HG03139 (cell line): ENCODE measurements at regions not wholly inside any gene's neighbourhood (a gene's known extent, or its start where the extent isn't known, plus 50 kb on each side); places are given as distances from the start of the nearest gene placed in this dataset.

Source experiments
- ATAC-seq: cut with Tn5 transposase; IDR thresholded peaks from one replicate; pipeline ENCODE4 v1.9.1; 2021; ENCODE audit not compliant: unreplicated experiment

GRCh38 chr2:236944561-236944960, 141.1 kb upstream of the COPS8 start:
- ATAC-seq, result no peak

- ATAC-seq, result no peak
These were observed 140.2 kb upstream of the COPS8 start for GRCh38 chr2:236945431-236946016.

DNA sequence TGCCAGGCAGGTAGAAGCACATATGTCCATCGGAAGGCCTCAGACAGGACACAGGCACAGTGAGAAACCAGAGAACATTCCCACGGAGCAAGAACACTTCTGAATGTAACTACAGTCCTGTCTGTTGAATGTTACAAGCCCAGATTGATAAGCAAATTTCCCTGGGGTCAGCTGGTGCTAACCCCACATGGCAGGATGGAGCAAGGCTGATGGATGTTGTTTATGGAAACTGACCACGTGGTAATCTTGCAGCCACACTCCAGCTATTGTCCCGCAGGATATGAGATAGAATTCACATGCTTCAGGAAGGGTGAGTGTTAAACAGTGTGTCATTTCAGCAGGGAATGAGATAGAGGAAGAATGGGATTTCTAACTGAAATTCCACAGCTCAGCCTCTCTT, 138.8 kb upstream of the COPS8 start:
- ATAC-seq, result no peak

DNA sequence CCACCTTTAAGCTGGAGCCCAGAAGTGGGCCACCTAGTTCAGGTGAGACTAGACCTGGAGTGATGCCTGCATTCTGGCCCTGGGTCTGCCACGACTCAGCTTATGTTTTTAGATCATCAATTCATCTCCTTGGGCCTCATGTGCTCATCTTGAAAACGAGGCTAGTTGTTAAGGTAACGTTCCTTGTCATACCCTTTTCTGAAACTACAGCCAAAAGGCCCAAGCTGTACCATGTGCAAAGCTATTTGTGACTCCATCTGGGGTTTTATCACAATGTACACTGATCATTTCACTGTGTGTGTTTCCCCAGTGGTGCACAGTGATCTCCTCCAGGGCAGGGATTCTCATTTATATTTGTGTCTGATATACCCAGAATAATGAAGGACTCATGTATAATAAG, 138.4 kb upstream of the COPS8 start:
- no peak for ATAC-seq

DNA sequence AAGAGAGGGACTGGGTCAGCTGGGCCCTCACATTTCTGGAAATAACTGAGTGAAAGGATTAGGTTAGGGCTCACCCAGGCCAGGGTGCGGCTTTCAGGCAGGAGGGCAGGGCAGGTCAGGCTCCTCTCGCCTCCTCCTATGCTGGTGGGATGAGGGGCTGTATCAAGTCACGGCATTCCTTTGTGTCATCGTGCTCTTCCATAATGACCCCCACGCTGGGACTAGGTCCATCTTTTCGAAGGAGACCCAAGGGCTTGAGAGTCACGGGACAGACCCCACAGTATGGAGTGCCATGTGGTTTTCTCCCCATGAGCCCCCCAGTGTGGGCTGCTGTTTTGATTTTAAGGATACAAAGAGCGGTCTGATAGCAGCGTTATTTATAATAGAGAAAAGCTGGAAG, 137.8 kb upstream of the COPS8 start:
- no peak for ATAC-seq

DNA sequence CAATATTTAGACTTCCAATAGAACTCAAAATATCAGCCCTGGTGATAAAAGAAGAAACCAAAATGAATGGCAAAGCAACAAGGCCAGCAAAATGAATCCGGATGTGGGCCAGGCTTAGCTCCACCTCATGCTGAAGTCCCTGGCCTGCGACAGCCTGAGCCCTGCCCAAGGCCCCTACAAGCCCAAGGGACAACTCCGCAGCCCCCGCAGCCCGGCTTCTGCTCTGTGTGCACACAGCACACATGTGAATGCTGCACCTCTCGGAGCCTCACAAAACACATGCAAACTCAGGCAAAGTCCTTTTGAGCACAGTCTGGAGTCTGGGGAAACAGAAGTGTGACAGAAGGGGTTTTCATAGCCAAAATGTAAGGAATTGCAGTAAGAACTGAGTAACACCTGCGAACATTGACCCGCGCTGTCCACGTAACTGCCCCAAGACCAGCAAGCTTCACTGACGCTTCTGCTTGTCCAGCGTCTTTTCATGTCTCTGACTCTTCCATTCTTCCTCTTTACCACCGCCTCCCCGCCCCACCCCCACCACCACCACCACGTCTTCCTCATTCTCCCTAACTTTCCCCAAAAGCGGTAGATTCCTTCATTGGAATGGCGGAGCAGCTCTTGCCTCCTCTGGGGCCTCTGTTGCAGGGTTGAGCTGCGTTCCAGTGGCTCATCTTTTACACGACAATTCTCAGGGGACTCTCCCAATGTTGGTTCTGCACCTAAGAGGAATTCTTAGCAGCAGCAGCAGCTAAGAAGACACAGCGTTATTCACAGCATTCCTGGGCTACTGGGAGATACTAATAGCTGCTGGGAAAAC, 136.4 kb upstream of the COPS8 start:
- ATAC-seq, result no peak

GRCh38 chr2:236951830-236952475, 133.7 kb upstream of the COPS8 start:
- no peak for ATAC-seq

DNA sequence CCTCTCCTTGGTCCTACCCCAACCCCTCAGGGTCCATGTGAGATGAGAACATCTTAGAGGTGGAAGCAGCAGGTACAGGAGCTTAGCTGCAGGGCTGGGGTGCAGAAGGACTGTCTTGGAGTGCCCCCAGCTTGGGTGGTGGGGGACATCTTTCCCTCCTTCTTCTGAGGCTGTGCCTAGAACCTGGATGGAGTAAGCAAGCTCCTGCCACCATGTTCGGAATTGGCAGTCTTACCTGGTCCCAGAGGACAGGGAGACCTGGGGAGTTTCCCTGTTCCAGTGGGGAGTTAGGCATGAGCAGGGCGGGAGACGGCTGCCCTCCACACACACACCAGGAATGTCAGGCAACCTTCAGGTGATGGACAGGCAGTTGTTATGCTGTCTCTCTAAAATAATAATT, 131.0 kb upstream of the COPS8 start:
- no peak for ATAC-seq

GRCh38 chr2:236955521-236956030, 130.1 kb upstream of the COPS8 start:
- no peak for ATAC-seq

GRCh38 chr2:236956031-236956618, 129.6 kb upstream of the COPS8 start:
- ATAC-seq, result no peak

DNA sequence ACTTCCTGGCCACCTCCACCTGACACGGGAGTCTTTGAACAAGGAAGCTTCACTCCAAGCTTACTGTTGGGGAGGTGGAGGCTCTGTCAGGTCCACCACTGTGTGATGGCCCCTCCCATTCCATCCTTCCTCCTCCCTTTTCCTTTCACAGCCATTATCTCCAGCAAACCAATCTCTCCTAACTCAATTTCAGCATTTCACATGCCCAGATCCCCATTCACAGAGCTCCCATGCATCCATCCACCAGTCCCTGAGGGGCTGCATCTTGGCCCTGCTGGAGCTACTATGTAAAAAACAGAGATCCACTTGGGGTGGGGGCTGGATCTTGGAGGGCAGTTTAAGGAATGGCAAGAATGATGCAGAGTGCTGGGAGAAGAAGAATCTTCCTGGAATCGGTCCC, 129.0 kb upstream of the COPS8 start:
- ATAC-seq, result no peak

- no peak for ATAC-seq
These were observed 126.7 kb upstream of the COPS8 start for GRCh38 chr2:236959036-236959435.

GRCh38 chr2:236959876-236960275, 125.8 kb upstream of the COPS8 start:
- no peak for ATAC-seq

- no peak for ATAC-seq
These were observed 125.2 kb upstream of the COPS8 start for GRCh38 chr2:236960531-236960930.

- no peak for ATAC-seq
These were observed 122.9 kb upstream of the COPS8 start for GRCh38 chr2:236962816-236963215.

GRCh38 chr2:236963631-236964182, 122.0 kb upstream of the COPS8 start:
- no peak for ATAC-seq

DNA sequence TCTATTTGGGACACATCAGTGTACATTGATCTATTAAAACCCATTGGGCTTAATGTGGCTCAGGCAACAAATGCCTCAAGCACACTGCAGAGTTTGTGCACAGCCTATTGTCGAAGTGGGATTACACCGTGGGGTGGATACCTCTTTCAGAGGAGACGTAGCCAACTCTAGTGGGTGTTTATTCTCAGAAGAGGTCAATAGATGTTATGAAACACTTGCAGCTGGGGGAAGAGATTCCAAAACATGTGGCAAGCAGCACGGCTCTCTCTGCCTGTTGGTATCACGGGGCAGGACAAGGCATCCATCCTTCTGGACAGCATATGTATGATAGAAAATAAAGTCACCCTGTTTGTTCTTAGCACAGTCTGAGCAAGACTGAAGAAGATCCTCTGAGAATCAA, 121.4 kb upstream of the COPS8 start:
- no peak for ATAC-seq

- no peak for ATAC-seq
These were observed 120.5 kb upstream of the COPS8 start for GRCh38 chr2:236965021-236965840.

DNA sequence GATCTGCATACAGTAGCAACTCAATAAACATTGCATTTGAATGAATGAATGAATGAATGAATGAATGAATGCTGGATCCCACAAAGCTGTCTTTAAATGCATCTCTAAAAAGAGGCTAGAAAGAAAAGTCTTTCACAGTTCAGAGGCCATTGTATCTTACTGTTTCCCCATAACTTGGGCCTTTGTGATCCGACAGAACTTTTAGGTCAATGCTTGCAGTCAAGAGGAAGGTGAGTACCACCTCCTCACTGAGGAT, 119.9 kb upstream of the COPS8 start:
- no peak for ATAC-seq

GRCh38 chr2:236967499-236967783, 118.2 kb upstream of the COPS8 start:
- no peak for ATAC-seq
